ENCODE measurements at regions not wholly inside any gene's neighbourhood (a gene's known extent, or its start where the extent isn't known, plus 50 kb on each side); places are given as distances from the start of the nearest gene placed in this dataset.

DNA sequence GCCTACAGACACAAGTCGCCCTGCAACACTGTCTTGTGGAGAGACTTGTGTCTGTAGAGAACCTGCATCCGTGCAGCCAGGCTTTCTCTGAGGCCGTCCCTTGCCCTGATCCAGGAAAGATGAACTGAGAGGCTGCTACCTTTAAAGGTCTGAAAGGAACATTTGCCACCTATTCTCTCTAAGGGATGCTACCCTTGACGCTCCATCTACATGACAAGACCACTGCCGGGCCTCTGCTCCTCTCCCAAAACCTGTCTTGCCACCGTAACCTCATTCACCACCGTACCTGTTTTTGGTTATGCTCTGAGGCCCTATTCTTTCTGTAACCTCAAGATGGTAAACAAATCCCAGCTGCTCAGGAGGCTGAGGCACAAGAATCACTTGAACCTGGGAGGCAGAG is 73.9 kb downstream of the FOXF2 start:
- no peak for DNase-seq (ENCODE audit: low read depth in 1 of 2, low spot score in 1 of 2)
- Histone ChIP-seq H3K4me1 (ENCODE audit: low read depth) (no peaks in the 10 kb centered on the region), H3K36me3 (no peaks in the 10 kb centered on the region), H3K4me3 (no peak overlapping the region), H3K27me3 (no peaks in the 10 kb centered on the region), H3K27ac (no peak overlapping the region), H3K9me3 (ENCODE audit: low read depth) (no peaks in the 10 kb centered on the region)
- TF ChIP-seq, protein P1, sequence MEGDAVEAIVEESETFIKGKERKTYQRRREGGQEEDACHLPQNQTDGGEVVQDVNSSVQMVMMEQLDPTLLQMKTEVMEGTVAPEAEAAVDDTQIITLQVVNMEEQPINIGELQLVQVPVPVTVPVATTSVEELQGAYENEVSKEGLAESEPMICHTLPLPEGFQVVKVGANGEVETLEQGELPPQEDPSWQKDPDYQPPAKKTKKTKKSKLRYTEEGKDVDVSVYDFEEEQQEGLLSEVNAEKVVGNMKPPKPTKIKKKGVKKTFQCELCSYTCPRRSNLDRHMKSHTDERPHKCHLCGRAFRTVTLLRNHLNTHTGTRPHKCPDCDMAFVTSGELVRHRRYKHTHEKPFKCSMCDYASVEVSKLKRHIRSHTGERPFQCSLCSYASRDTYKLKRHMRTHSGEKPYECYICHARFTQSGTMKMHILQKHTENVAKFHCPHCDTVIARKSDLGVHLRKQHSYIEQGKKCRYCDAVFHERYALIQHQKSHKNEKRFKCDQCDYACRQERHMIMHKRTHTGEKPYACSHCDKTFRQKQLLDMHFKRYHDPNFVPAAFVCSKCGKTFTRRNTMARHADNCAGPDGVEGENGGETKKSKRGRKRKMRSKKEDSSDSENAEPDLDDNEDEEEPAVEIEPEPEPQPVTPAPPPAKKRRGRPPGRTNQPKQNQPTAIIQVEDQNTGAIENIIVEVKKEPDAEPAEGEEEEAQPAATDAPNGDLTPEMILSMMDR (IDR thresholded peaks at IDR 0.05; ENCODE audit: low read depth, low read length), result no peak

DNA sequence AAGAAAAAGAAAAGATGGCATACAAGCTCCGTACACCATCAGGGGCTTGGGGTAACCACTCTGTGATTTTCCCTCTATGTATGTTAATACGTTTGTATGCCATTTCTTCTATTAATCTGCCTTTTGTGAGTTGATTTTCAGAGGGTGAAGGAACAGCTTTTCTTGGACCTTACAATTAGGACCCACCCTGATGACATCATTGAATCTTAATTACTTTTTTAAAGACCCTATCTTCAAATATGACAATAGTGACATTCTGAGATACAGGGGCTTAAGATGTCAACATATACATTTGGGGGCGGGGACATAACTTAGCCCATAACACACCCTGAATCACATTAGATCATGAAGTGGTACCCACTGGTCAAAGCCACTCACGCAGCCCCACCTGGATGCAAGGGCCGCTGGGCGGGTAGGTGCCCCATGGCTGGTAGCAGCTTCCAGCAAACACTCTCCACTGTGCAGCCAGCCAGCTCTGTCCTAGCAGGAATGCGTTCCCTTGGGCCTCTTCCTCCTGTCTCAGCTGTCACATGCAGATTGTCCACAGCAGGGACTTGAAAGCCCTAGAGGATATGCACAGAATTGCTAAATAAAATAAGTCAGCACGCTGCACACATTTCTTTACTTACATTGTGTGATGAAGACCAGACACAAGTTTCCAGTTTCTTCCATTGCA is 74.5 kb downstream of the FOXF2 start:
- Histone ChIP-seq H3K27me3 (no peaks in the 10 kb centered on the region), H3K4me1 (ENCODE audit: low read depth) (no peaks in the 10 kb centered on the region), H3K27ac (no peak overlapping the region), H3K9me3 (ENCODE audit: low read depth) (no peaks in the 10 kb centered on the region), H3K36me3 (no peaks in the 10 kb centered on the region), H3K4me3 (no peak overlapping the region)
- DNase-seq (ENCODE audit: low read depth in 1 of 2, low spot score in 1 of 2), result no peak
- TF ChIP-seq, protein P1 (IDR thresholded peaks at IDR 0.05; ENCODE audit: low read depth, low read length), result no peak

DNA sequence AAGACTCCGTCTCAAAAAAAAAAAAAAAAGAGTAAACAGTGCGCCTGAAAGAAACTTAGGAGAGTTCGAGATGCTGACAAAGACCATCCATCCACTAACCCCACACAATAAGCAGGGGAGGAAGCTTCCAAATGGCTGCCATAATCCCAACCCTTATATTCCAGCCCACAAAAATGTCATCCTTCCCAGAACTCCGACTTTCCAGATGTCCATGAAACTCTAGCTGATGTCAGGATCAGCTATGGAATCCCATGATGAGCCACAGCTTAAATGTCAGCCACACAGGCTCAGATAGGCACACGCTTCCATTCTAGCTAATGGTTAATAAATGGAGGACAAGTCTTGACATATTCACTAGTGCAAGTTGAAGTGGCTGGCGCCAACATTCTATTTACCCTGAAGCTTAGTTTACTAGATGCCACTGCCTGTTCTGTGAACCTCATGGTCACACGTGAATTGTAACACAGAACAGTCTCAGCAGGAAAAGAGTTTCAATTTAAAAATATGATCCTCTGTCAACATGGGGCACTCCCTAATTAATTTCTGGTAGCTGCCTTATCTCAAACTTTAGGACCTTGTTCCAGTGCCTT is 75.5 kb downstream of the FOXF2 start:
- Histone ChIP-seq H3K36me3 (no peaks in the 10 kb centered on the region), H3K27me3 (no peaks in the 10 kb centered on the region), H3K9me3 (ENCODE audit: low read depth) (no peaks in the 10 kb centered on the region), H3K27ac (no peak overlapping the region), H3K4me3 (no peak overlapping the region), H3K4me1 (ENCODE audit: low read depth) (no peaks in the 10 kb centered on the region)
- TF ChIP-seq, protein P1 (IDR thresholded peaks at IDR 0.05; ENCODE audit: low read depth, low read length), result no peak
- DNase-seq (ENCODE audit: low read depth in 1 of 2, low spot score in 1 of 2), result no peak

DNA sequence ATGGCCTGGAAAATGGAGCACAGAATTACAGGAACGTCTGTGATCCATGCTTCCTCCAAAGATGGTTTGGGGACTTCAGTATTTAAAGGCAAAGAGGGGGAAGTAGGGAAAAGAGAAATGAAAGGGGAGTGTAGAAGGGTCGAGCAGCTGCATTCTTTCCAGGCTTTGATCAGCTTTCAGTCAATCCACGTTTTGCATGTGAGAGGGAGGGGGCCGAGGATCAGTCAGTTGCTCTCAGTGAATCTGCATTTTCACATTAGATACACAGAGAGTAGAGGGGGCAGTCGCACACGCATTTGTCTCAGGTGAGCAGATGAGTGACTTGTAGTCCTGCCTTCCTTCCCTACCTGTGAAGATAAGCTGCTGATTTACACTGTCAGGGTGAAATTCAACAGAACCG is 78.8 kb downstream of the FOXF2 start:
- TF ChIP-seq, protein P1 (IDR thresholded peaks at IDR 0.05; ENCODE audit: low read depth, low read length), result no peak
- Histone ChIP-seq H3K36me3 (no peaks in the 10 kb centered on the region), H3K4me1 (ENCODE audit: low read depth) (no peaks in the 10 kb centered on the region), H3K27me3 (no peaks in the 10 kb centered on the region), H3K9me3 (ENCODE audit: low read depth) (no peaks in the 10 kb centered on the region), H3K4me3 (no peak overlapping the region), H3K27ac (no peak overlapping the region)
- no peak for DNase-seq (ENCODE audit: low read depth in 1 of 2, low spot score in 1 of 2)

DNA sequence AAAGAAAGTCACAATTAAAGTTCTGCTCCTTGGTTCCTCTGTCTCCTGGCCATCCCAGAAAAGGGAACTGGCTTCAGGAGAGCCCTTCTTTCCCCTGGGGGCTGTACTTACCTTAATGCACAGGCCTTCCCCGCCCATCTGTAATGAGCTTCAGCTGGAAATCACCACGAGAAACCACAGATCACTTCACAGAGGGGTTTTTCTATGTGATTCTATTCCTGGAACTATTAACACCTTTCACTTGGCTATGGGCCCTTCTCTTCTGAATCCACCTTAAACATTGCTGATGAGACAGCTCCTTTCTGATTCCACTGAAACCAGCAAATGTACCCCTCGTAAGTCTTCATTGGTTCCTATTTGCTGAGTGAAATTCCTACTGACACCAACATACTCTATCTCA is 80.7 kb downstream of the FOXF2 start:
- Histone ChIP-seq H3K27ac (no peak overlapping the region), H3K4me3 (no peak overlapping the region), H3K4me1 (ENCODE audit: low read depth) (no peaks in the 10 kb centered on the region), H3K36me3 (no peaks in the 10 kb centered on the region), H3K9me3 (ENCODE audit: low read depth) (no peaks in the 10 kb centered on the region), H3K27me3 (no peaks in the 10 kb centered on the region)
- DNase-seq (ENCODE audit: low read depth in 1 of 2, low spot score in 1 of 2), result no peak
- TF ChIP-seq, protein P1 (IDR thresholded peaks at IDR 0.05; ENCODE audit: low read depth, low read length), result no peak

Data from cardiac muscle cell (in vitro differentiated cells and primary cell).